ENCODE measurements at regions not wholly inside any gene's neighbourhood (a gene's known extent, or its start where the extent isn't known, plus 50 kb on each side); places are given as distances from the start of the nearest gene placed in this dataset.

DNA sequence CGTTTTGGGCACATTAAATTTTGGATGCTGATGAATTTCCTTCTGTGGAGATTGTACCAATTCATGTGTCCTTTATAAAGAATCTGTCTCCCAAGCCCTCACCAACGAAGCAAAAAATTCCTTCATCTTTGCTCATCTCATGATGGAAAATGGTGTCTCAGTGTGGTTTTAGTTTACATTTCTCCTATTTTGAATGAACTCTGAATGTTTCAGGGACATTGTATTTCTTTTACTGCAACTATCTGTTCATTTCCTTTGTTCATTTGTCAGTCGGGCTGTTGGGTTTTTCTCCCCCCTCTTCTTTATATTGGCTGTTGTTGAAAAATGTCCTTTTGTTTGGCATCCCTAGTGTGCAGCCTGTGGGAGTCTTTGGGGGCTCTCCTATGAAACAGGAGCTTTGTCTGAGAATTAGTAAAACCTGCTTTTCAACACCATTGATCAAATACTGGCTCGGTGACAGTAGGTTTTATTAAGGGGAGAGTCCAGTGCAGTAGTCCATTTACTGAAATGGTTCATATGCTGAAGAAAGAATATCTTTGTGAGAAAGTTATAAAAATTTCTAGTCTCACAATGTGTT lies 91.3 kb upstream of the C1QTNF9B start:
- TF ChIP-seq POLR2AphosphoS5 (IDR thresholded peaks at IDR 0.05; ENCODE audit: low read depth, low read length) (no peak), POLR2A (IDR thresholded peaks at IDR 0.05; ENCODE audit: low read depth, low read length) (no peak)
